DOHH2 (cell line): ENCODE measurements at regions not wholly inside any gene's neighbourhood (a gene's known extent, or its start where the extent isn't known, plus 50 kb on each side); places are given as distances from the start of the nearest gene placed in this dataset.

Experiments
- CTCF ChIP-seq: fragments of 200-600 bp; sonication (generic); IDR thresholded peaks from one replicate; pipeline ENCODE4 v1.5.1; 2014; ENCODE audit warnings: antibody characterized with exemption, mild to moderate bottlenecking, low read depth, low read length; ENCODE audit not compliant: poor library complexity, severe bottlenecking
- EZH2phosphoT487 ChIP-seq: fragments of 200-600 bp; sonication (generic); IDR thresholded peaks from 2 replicates; pipeline ENCODE4 v1.6.1; 2017; ENCODE audit warnings: borderline replicate concordance, mild to moderate bottlenecking, antibody characterized with exemption, low read length, moderate library complexity, mixed read lengths

- TF ChIP-seq CTCF (no peak), EZH2phosphoT487 (no peak)
These were observed 56.1 kb upstream of the TMEM132D start for GRCh38 chr12:129959889-129960288.
